Karpas-422 (cell line): ENCODE measurements at regions not wholly inside any gene's neighbourhood (a gene's known extent, or its start where the extent isn't known, plus 50 kb on each side); places are given as distances from the start of the nearest gene placed in this dataset.

ENCODE experiments used
- DNase-seq: peaks from one replicate; pipeline ENCODE4 v3.0.0-alpha.2; 2015
- H2AFZ ChIP-seq: fragments of 200-600 bp; sonication (generic); 2 replicates; pipeline ENCODE4 v1.6.1; 2014; ENCODE audit warnings: antibody characterized with exemption, low read length, mixed read lengths
- H3K27ac ChIP-seq: fragments of 200-600 bp; sonication (generic); 2 replicates; pipeline ENCODE4 v1.5.1; 2014; ENCODE audit warnings: mild to moderate bottlenecking, low read length, moderate library complexity
- H3K27me3 ChIP-seq: fragments of 200-600 bp; sonication (generic); 2 replicates; pipeline ENCODE4 v1.6.1; 2014; ENCODE audit warnings: low read length, mixed read lengths
- H3K36me3 ChIP-seq: fragments of 200-600 bp; sonication (generic); 2 replicates; pipeline ENCODE4 v1.6.1; 2014; ENCODE audit warnings: low read length, mixed read lengths; ENCODE audit not compliant: insufficient read depth
- H3K4me1 ChIP-seq: fragments of 200-600 bp; sonication (generic); 2 replicates; pipeline ENCODE4 v1.6.1; 2014; ENCODE audit warnings: mild to moderate bottlenecking, low read length, mixed read lengths
- H3K4me2 ChIP-seq: fragments of 200-600 bp; sonication (generic); 2 replicates; pipeline ENCODE4 v1.6.1; 2014; ENCODE audit warnings: low read length, low read depth, mild to moderate bottlenecking; ENCODE audit not compliant: poor library complexity, severe bottlenecking
- H3K4me3 ChIP-seq: fragments of 200-600 bp; sonication (generic); 2 replicates; pipeline ENCODE4 v1.5.1; 2014; ENCODE audit warnings: mild to moderate bottlenecking, antibody characterized with exemption, low read length, mixed read lengths
- H3K79me2 ChIP-seq: fragments of 200-600 bp; sonication (generic); 2 replicates; pipeline ENCODE4 v1.6.1; 2014; ENCODE audit warnings: mild to moderate bottlenecking, low read length, mixed read lengths
- H3K9ac ChIP-seq: fragments of 200-600 bp; sonication (generic); 2 replicates; pipeline ENCODE4 v1.6.0; 2014; ENCODE audit warnings: low read length
- H3K9me2 ChIP-seq: fragments of 200-600 bp; sonication (generic), shearing (Covaris generic); replicated peaks from 2 replicates; pipeline ENCODE4 v1.6.0; 2014; ENCODE audit warnings: mild to moderate bottlenecking, low read length, moderate library complexity; ENCODE audit not compliant: insufficient read depth
- H3K9me3 ChIP-seq: fragments of 300-700, 200-600 bp; sonication (generic); 2 replicates; pipeline ENCODE4 v1.6.1; 2014; ENCODE audit warnings: low read length, mixed read lengths
- H4K20me1 ChIP-seq: fragments of 200-600 bp; sonication (generic); 2 replicates; pipeline ENCODE4 v1.6.1; 2014; ENCODE audit warnings: mild to moderate bottlenecking, antibody characterized with exemption, low read length, low read depth; ENCODE audit not compliant: insufficient read depth

GRCh38 chr16:49972961-49973360 is 52.1 kb upstream of the CNEP1R1 start:
- no peak overlapping the region for H3K4me2 ChIP-seq
- no peaks in the 10 kb centered on the region for H3K9me3 ChIP-seq
- H3K36me3 ChIP-seq: no peaks in the 10 kb centered on the region
- no peak overlapping the region for H2AFZ ChIP-seq
- H3K79me2 ChIP-seq: no peaks in the 10 kb centered on the region
- no peaks in the 10 kb centered on the region for H3K9me2 ChIP-seq
- no peak for DNase-seq
- peaks cover 2% of the 10 kb centered on the region; the same call in 1 of the 2 replicates for H3K27me3 ChIP-seq
- H3K4me1 ChIP-seq: no peaks in the 10 kb centered on the region
- no peaks in the 10 kb centered on the region for H4K20me1 ChIP-seq
- no peak overlapping the region for H3K27ac ChIP-seq
- H3K4me3 ChIP-seq: no peak overlapping the region
- no peak overlapping the region for H3K9ac ChIP-seq
